Stomach (tissue), 4 donors: ENCODE measurements at regions not wholly inside any gene's neighbourhood (a gene's known extent, or its start where the extent isn't known, plus 50 kb on each side); places are given as distances from the start of the nearest gene placed in this dataset.

Experiments
- POLR2A ChIP-seq, 4 donors: fragments of 450-650 bp; IDR thresholded peaks; one replicate each; pipeline ENCODE4 v1.6.1; 2016; ENCODE audit warnings: antibody characterized with exemption in 4 of 4, control low read depth in 2 of 4, mild to moderate bottlenecking in 1 of 4, moderate library complexity in 1 of 4
- POLR2AphosphoS5 ChIP-seq, 3 donors: sonication (generic); formaldehyde crosslinking; IDR thresholded peaks; one replicate each; pipeline ENCODE4 v1.6.1; 2016; ENCODE audit warnings: antibody characterized with exemption in 3 of 3
- TF ChIP-seq, protein P1 (sequence below), 7 experiments: fragments of 450-650 bp in 4 of 7; fragments of 200-600 bp in 3 of 7; sonication (generic) in 3 of 7; IDR thresholded peaks; one replicate each; pipeline ENCODE4 v1.5.1; 2016 to 2019; ENCODE audit warnings: antibody characterized with exemption in 7 of 7, control low read depth in 2 of 7, mild to moderate bottlenecking in 1 of 7

DNA sequence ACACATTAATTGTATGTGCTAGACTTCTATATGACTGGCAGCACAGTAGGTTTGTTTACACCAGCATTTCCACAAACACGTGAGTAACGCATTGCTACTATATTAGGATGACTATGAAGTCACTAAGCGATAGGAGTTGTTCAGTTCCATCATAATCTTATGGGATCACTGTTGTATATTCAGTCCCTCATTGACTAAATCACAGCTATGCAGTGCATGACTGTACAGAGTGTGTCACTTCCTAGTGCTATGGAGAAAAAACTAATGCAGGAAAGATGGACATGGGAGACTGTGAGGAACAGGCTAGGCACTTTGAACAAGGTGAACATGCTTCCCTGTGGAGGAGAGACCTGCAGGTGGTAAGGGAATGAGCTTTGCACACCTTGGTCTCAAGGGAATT lies 259.8 kb downstream of the NUAK1 start:
- TF ChIP-seq, protein P1, sequence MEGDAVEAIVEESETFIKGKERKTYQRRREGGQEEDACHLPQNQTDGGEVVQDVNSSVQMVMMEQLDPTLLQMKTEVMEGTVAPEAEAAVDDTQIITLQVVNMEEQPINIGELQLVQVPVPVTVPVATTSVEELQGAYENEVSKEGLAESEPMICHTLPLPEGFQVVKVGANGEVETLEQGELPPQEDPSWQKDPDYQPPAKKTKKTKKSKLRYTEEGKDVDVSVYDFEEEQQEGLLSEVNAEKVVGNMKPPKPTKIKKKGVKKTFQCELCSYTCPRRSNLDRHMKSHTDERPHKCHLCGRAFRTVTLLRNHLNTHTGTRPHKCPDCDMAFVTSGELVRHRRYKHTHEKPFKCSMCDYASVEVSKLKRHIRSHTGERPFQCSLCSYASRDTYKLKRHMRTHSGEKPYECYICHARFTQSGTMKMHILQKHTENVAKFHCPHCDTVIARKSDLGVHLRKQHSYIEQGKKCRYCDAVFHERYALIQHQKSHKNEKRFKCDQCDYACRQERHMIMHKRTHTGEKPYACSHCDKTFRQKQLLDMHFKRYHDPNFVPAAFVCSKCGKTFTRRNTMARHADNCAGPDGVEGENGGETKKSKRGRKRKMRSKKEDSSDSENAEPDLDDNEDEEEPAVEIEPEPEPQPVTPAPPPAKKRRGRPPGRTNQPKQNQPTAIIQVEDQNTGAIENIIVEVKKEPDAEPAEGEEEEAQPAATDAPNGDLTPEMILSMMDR (IDR thresholded peaks at IDR 0.05) = no peak
- no peak for TF ChIP-seq POLR2AphosphoS5 (IDR thresholded peaks at IDR 0.05)
- no peak for TF ChIP-seq POLR2A (IDR thresholded peaks at IDR 0.05)
